Cardiac fibroblast (primary cell): ENCODE measurements at regions not wholly inside any gene's neighbourhood (a gene's known extent, or its start where the extent isn't known, plus 50 kb on each side); places are given as distances from the start of the nearest gene placed in this dataset.
"Not testable (repeated sequence)": the region's sequence is repeated elsewhere in the genome, so short reads cannot be mapped to it uniquely, and the experiment has no call there.

Experiments
- DNase-seq, 2 donors: peaks; one replicate each; pipeline versions ENCODE4 v3.0.0 to v3.0.0-alpha.2; 2010; ENCODE audit warnings: low read depth in 2 of 2
- H3K4me3 ChIP-seq, 2 donors: replicated peaks in 1 of 2; 1 replicate in 1 of 2; 2 replicates in 1 of 2; pipeline ENCODE4 v1.5.1; 2011; ENCODE audit warnings: low read depth in 2 of 2, low read length in 2 of 2, mild to moderate bottlenecking in 2 of 2, moderate library complexity in 1 of 2
- TF ChIP-seq, protein P1 (sequence below): IDR thresholded peaks from one replicate; pipeline ENCODE4 v1.5.1; 2011; ENCODE audit warnings: low read depth, mild to moderate bottlenecking, low read length, inconsistent platforms

GRCh38 chr1:60850084-60850483 lies 232.3 kb upstream of the NFIA start:
- TF ChIP-seq, protein P1, sequence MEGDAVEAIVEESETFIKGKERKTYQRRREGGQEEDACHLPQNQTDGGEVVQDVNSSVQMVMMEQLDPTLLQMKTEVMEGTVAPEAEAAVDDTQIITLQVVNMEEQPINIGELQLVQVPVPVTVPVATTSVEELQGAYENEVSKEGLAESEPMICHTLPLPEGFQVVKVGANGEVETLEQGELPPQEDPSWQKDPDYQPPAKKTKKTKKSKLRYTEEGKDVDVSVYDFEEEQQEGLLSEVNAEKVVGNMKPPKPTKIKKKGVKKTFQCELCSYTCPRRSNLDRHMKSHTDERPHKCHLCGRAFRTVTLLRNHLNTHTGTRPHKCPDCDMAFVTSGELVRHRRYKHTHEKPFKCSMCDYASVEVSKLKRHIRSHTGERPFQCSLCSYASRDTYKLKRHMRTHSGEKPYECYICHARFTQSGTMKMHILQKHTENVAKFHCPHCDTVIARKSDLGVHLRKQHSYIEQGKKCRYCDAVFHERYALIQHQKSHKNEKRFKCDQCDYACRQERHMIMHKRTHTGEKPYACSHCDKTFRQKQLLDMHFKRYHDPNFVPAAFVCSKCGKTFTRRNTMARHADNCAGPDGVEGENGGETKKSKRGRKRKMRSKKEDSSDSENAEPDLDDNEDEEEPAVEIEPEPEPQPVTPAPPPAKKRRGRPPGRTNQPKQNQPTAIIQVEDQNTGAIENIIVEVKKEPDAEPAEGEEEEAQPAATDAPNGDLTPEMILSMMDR, result no peak
- no peak overlapping the region for H3K4me3 ChIP-seq
- no peak for DNase-seq

- H3K4me3 ChIP-seq, result no peak overlapping the region
- TF ChIP-seq, protein P1, result no peak
- no peak for DNase-seq
Measured at GRCh38 chr1:60849401-60849800, 233.0 kb upstream of the NFIA start.

DNA sequence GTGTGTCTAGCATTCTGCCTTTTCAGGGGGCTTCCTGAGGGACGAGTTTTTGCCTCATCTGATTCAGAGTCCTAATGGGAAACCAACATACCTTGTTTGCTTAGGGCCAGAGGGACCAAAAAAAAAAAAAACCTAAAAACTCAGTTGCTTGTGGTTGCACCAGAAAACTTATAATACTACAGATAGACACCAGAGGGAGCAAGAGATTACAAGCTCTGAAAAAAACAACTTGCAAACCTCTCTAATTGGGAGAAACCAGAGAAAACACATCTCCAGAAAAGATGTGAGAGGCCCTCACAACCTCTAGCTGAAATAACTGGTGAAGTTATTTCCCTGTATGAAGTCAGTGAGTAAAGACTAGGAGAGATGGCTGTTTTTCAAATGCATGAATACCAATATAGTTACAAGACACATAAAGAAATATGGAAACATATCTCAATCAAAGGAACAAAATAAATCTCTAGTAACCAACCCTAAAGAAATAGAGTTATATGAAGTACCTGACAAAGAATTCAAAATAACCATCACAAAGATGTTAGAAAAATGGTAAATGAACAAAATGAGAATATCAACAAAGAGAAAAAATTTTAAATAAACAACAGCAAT lies 233.7 kb upstream of the NFIA start:
- TF ChIP-seq, protein P1, result peak; percentile 56
- peak; percentile 73 to 75 for DNase-seq
- H3K4me3 ChIP-seq, result no peak overlapping the region

GRCh38 chr1:60847855-60848582 lies 234.3 kb upstream of the NFIA start:
- TF ChIP-seq, protein P1, result no peak
- H3K4me3 ChIP-seq, result no peak overlapping the region
- no peak for DNase-seq

DNA sequence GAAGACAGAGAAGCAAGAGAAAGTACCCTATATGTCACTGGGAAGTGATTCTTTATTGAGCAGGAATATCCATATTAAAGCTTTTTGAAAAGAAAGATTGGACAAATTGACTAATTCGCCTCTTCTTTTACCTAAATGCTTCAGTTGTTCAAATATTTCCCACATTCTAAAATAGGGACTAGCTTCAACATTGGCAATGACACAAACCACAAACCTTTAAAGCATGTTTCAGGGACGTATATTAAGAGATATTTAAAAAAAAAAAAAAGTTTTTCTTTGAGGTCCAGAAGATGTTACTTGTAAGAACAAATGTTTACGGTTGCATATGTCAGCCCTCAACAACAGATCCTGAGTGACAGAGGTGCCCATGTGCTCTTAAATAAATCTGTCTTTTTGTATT lies 235.0 kb upstream of the NFIA start:
- TF ChIP-seq, protein P1, result no peak
- DNase-seq, result peak in 1 of 2 donors; percentile 2
- no peak overlapping the region for H3K4me3 ChIP-seq

- not testable (repeated sequence) for H3K4me3 ChIP-seq, DNase-seq
Measured at GRCh38 chr1:60845659-60846058, 236.7 kb upstream of the NFIA start.

DNA sequence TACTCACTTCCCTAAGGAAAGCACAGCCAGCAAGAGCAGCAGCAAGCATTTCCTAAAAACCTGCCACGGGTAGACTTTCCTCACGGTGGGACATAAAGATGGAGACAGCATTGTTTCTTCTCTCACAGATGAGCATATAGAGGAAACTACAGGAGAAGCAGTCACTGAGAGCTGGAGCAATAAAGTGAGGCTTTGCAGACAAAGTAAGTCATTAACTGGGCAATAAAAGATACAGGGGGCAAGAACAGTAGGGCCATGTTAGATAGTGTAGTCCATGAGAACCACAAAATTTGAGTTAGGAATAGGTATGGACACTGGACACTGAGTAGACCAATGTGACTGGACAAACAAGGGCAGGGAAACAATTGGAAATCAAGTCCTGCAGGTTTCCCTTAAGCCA lies 240.1 kb upstream of the NFIA start:
- TF ChIP-seq, protein P1, result no peak
- DNase-seq, result no peak
- H3K4me3 ChIP-seq, result no peak overlapping the region
